GM19328 (cell line): ENCODE measurements at regions not wholly inside any gene's neighbourhood (a gene's known extent, or its start where the extent isn't known, plus 50 kb on each side); places are given as distances from the start of the nearest gene placed in this dataset.

ENCODE experiments used
- ATAC-seq: cut with Tn5 transposase; IDR thresholded peaks from one replicate; pipeline ENCODE4 v1.9.1; 2021; ENCODE audit warnings: mild to moderate bottlenecking, moderate library complexity; ENCODE audit not compliant: unreplicated experiment

GRCh38 chr4:117324851-117325491 is 239.6 kb upstream of the TRAM1L1 start:
- no peak for ATAC-seq

DNA sequence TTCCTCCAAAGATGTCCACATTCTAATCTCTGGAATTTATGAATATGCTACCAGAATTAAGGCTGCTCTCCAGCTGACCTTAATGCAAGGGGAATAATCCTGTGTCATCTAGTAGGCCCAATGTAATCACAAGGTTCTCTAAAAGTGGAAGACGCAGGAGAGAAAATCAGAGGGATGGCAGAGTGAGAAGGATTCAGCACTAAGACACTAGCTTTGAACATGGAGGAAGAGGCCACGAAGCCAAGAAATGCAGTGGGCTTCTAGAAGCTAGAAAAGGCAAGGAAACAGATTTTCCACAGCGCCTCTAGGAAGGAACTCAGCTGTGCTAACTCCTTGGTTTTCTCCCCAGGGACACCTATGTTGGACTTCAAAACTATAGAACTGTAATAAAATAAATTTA is 240.7 kb upstream of the TRAM1L1 start:
- ATAC-seq: no peak

- no peak for ATAC-seq
Measured at GRCh38 chr4:117327491-117327890, 242.1 kb upstream of the TRAM1L1 start.

- ATAC-seq: no peak
Measured at GRCh38 chr4:117328333-117328732, 243.0 kb upstream of the TRAM1L1 start.

DNA sequence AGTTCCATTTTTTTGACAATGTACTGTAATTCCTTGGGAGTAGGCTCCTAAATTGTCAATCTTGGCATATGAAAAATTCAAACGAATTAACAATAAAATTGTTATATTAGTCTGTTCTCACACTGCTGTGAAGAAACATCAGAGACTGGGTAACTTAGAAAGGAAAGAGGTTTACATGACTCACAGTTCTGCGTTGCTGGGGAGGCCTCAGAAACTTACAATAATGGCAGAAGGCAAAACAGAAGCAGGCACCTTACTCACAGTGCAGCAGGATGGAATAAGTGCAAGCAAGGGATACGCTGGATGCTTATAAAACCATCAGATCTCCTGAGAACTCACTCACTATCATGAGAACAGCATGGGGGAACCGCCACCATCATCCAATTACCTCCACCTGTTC is 246.4 kb upstream of the TRAM1L1 start:
- no peak for ATAC-seq

GRCh38 chr4:117334451-117335188 is 249.2 kb upstream of the TRAM1L1 start:
- no peak for ATAC-seq

DNA sequence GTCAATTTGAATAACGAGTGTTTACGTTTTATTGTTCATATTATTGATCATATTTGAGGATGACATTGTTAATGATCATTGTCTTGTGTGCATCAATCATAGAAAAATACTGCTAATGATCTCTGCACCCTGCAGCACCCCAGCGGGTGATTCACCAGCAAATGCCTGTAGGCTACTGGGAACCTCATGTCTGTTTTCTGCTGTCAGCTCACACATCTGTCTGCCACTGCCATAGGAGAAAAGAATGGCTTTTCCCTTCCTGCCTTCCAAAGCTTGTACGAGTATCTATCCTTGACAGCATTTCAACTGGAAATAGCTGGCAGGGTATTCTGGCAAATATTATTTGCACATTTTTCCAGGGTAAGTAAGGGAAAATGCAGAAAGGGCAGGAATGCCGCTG is 272.1 kb upstream of the TRAM1L1 start:
- ATAC-seq: no peak

DNA sequence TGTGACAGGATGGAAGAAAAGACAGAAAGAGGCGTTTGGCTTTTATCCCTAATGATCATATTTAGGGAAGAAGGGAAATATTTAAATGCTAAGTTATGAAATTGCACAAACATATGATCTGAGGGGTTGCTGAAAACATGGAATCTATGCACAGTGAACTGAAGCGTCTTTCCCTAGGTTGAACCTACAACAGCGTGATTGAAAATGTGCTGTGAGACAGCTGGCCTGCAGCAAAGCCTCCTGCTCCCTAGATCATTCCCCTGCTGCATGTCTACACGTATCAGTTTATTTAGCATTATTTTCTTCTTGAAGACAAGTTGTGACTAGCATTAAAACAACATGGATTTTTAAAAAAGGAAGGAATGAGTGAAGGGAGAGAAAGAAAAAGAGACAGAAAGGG is 272.5 kb upstream of the TRAM1L1 start:
- ATAC-seq: no peak

DNA sequence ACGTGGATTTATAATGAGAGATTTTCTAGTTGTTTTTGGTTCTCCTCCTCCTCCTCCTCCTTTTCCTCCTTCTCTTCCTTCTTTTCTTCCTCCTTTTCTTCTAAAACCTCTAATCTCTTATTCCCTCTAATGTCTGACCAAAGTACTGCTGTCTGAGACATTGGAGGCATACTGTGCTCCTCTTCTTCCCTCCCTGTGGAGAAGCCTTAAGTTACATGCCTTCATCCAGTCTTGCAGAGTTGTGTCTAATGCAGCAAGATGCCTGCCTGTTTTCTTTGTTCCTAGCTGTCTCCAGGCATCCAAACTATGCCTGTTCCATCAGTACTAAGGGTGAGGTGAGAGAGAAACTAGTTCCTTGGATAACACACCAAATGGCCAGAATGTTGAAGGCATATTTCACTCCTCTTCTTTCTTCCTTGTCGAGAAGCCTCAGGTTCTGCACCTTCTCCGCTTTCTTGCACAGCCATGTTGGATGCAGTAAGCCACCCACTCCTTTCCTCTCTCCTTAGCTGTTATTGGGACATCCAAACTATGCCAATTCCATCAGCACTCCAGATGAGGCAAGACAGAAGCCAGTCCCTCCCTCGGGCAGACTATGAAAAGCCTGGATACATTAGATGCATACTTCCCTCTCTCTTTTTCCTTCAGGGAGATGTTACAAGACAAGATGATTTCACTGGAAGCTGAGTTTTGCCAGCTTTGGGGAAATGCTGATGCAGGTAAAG is 285.7 kb upstream of the TRAM1L1 start:
- ATAC-seq: no peak

GRCh38 chr4:117375101-117375500 is 289.7 kb upstream of the TRAM1L1 start:
- no peak for ATAC-seq

- no peak for ATAC-seq
Measured at GRCh38 chr4:117376692-117377091, 291.3 kb upstream of the TRAM1L1 start.

- ATAC-seq: no peak
Measured at GRCh38 chr4:117378942-117379341, 293.6 kb upstream of the TRAM1L1 start.

DNA sequence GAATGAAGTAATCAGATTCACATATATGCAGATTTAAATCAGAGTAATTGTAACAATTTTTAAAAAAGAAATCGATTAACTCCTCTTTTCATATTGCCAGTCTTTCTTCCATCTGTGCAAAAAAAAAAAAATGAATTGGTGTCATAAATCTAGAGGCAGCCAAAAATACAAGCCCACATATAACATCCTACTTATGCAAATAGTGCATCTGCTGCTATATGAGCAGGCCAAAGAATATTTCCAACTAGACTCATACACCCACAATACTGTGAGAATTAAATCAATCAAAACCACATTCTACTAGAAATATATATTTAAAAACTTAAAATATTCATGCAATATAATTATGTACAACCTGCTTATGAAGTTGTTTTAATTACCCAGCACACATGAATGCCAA is 298.1 kb upstream of the TRAM1L1 start:
- no peak for ATAC-seq

DNA sequence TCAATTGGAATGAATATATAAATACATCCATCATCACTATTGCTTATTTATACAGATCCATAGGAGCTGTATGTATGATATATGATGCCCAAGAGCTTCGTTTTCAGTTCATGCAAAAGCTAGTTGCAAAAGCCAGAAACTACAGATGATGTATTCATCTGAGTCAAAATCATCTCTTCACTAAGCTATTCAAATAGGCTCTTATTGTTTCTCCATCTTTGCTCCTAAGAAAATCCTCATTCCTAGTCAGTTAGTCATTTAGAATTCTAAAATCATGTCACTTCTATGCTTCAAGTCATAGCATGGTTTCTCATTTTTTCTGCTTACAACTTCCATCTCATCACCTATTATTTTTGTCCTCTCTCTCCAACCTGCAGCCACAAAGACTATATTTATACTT is 300.1 kb upstream of the TRAM1L1 start:
- no peak for ATAC-seq

- ATAC-seq: no peak
Measured at GRCh38 chr4:117387072-117387471, 301.7 kb upstream of the TRAM1L1 start.

DNA sequence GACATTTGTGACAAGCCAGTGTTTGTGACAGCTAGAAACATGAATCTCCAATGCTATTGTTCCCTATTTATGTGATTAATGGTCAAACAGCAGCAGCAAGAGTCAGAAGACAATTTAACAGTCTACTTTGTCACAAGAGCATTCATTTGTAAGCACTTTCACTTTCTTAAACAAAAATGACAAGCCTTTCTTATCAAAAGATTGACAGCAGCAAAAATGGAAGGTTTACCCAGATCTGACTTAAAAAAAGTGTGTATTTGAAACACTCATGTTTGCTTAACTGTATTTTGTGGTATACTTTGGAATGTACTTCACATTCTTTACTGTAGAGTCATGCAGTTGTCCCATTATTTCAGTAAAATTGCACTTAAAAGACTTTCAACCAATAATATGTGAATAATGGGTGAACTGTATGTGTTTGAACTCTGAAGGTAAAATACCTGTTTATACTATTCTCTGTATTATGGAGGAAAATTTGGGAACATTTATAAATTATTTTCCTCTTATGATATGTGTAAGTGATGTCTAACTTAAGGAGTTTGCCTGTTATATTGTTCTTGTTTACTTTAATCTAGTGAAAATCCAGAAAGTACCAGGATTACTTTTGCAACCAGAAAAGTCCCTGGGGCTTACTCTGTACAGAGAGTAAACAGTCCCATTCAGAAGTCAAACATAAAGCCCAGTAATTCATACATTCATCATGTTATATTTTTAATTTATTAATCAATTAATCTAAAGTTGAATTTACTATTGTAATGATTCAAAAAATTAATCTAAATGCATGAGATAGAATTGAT is 314.9 kb upstream of the TRAM1L1 start:
- ATAC-seq: no peak

DNA sequence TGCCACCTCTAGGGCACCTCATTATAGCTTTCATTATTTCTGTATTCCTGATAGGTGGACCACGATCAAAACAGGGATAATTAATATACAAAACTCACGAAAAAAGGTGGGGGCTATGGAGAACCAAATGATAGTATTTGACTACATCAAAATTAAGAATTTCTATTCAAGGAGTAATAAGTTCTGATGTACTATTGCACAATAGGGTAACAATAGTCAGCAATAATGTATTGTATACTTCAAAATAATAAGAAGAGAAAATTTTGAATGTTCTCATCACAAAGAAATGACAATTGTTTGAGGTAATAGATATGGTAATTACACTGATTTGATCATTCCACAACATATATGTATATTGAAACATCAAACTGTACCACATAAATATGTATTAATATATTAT is 327.3 kb upstream of the TRAM1L1 start:
- ATAC-seq: no peak

- ATAC-seq: no peak
Measured at GRCh38 chr4:117417856-117418255, 332.5 kb upstream of the TRAM1L1 start.

DNA sequence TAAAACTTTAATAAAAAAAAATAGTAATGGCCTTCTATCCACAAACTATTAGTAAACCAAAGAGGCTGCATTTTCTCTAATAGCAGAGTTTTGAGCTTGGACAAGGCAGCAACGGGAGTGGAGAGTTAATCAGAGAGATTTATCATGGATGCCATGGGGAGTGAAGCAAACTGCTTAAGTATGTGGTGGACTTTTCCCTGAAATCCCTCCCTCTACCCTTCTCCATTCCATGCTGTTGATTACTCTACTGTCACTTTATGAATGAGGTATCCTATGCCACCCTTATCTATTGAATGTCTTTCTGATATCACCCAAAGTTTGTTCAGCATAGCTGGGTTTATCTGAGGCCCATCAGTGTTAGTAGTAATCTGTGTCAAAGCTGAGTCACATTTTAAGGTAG is 335.6 kb upstream of the TRAM1L1 start:
- no peak for ATAC-seq

DNA sequence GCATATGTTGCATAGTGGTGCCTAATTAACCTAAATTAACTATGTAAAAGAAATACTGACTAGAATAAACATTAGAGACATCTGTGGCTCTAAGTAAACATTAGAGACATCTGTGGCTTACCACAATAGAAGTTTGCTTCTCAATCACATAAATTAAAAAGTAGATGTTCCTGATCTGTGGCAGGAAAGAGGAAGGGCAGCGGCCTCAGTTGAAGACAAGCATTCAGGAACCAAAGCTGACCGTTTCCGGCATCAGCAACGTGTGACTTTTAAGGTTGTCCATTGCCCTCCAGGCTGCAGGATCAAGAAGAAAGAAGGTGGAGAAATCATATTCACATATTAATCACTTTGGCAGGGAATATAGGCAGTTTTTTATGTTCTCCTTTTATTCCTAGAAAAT is 336.3 kb upstream of the TRAM1L1 start:
- ATAC-seq: no peak

- no peak for ATAC-seq
Measured at GRCh38 chr4:117422297-117422696, 336.9 kb upstream of the TRAM1L1 start.
